ENCODE measurements at regions not wholly inside any gene's neighbourhood (a gene's known extent, or its start where the extent isn't known, plus 50 kb on each side); places are given as distances from the start of the nearest gene placed in this dataset.

DNA sequence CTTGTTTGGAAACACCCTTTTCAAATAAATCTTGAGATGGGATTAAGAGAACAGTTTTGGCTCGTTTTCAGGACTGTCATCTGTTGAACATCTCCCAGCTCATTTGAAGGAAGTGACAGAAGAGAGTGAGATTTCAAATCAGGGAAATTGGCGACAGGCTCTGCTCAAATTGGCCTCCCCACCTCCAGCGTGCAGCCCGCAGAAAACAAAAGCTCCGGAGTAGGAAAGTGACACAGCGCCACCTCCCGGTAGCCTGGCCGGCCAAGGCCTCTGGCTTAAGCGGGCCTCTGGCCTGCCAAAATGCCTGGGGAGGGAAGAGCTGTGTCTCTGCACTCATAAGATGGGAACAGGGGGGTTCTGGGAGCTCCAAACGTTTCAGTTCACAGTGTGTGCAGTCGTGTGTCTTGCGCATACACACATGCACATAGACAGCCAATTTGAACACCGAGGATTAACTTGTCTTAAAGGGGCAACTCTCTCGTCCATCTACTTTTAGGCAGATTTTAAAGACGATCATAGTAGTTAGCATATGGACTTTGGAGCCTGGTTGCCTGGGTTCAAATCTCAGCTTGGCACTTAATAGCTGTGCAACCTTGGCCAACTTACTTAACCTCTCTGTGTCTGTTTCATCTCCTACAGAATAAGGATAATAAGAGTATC is 132.7 kb upstream of the RCN1 start:
- ATAC-seq, result peak; percentile 98
- H3K4me3 ChIP-seq, result no peak overlapping the region
- H3K9me1 ChIP-seq (ENCODE audit: control insufficient read depth, insufficient read depth, low read length), result no peaks in the 10 kb centered on the region
- peak; percentile 70 to 73 (median 72) for DNase-seq (ENCODE audit: extremely low read depth in 1 of 4, low spot score in 3 of 4)
- H3K79me2 ChIP-seq (ENCODE audit: control insufficient read depth, insufficient read depth, low read length), result no peaks in the 10 kb centered on the region
- CTCF ChIA-PET (ENCODE audit: low intra/inter-chr PET ratio), result interaction anchor here (0.6 kb wide), 1 partner anchor 561 kb away, joined by 5 read pairs; no protein-coding TSS in a partner anchor
- in situ Hi-C loops (cut with MboI) (loop anchor here (10.0 kb wide), 1 partner anchor 703 kb away; no protein-coding TSS in a partner anchor), intact Hi-C loops (cut with micrococcal nuclease) (loop anchor here (1.0 to 10.0 kb wide), 4 partner anchors 473 to 851 kb away; no protein-coding TSS in a partner anchor)
- no peaks in the 10 kb centered on the region for H3K36me3 ChIP-seq (ENCODE audit: control insufficient read depth, insufficient read depth, low read length)
- WGBS (ENCODE audit: insufficient coverage, low coverage, missing lambda C conversion rate), result 7% methylated on average over 15 of the region's 15 CpGs
- H4K20me1 ChIP-seq (replicated peaks; ENCODE audit: control insufficient read depth, insufficient read depth, low read length), result no peaks in the 10 kb centered on the region
- H3K9me3 ChIP-seq (replicated peaks; ENCODE audit: control insufficient read depth, insufficient read depth, low read depth, low read length), result no peaks in the 10 kb centered on the region
- peaks cover 0 to 3% of the 10 kb centered on the region in 2 experiments; a peak in 3 of 5 replicates for H3K27me3 ChIP-seq (ENCODE audit: control insufficient read depth in 2 of 2, insufficient read depth in 2 of 2, low read length in 2 of 2)
- BruUV-seq (replicated peaks), result no TSS peak
- POLR2A ChIA-PET, result interaction anchor here (0.6 kb wide), 1 partner anchor 146 kb away, joined by 3 read pairs; no protein-coding TSS in a partner anchor
- H3K27ac ChIP-seq (ENCODE audit: extremely low read depth, low read depth, low read length), result no peak overlapping the region
- peak overlapping the region; percentile 40 for H2AFZ ChIP-seq (ENCODE audit: low read depth, low read length)
- no peak overlapping the region for H3K9ac ChIP-seq (ENCODE audit: insufficient read depth in 1 of 2, low read depth in 2 of 2, low read length in 2 of 2)
- no peaks in the 10 kb centered on the region; a peak in 1 of 5 replicates for H3K4me1 ChIP-seq (replicated peaks in 1 of 2; ENCODE audit: control insufficient read depth in 2 of 2, insufficient read depth in 2 of 2, low read length in 2 of 2)
- FAIRE-seq, result peak; percentile 49
- H3K4me2 ChIP-seq (ENCODE audit: insufficient read depth, low read length), result no peak overlapping the region; the same call in 1 of the 2 replicates
- peak; percentile 54; the same call in 1 of the 2 replicates for TF ChIP-seq STAG1 (CRISPR knock-in tag; IDR thresholded peaks at IDR 0.05; ENCODE audit: borderline replicate concordance)
- TF ChIP-seq, protein P1, sequence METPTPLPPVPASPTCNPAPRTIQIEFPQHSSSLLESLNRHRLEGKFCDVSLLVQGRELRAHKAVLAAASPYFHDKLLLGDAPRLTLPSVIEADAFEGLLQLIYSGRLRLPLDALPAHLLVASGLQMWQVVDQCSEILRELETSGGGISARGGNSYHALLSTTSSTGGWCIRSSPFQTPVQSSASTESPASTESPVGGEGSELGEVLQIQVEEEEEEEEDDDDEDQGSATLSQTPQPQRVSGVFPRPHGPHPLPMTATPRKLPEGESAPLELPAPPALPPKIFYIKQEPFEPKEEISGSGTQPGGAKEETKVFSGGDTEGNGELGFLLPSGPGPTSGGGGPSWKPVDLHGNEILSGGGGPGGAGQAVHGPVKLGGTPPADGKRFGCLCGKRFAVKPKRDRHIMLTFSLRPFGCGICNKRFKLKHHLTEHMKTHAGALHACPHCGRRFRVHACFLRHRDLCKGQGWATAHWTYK (CRISPR knock-in tag; IDR thresholded peaks at IDR 0.05), result no peak
- TF ChIP-seq, protein P2, sequence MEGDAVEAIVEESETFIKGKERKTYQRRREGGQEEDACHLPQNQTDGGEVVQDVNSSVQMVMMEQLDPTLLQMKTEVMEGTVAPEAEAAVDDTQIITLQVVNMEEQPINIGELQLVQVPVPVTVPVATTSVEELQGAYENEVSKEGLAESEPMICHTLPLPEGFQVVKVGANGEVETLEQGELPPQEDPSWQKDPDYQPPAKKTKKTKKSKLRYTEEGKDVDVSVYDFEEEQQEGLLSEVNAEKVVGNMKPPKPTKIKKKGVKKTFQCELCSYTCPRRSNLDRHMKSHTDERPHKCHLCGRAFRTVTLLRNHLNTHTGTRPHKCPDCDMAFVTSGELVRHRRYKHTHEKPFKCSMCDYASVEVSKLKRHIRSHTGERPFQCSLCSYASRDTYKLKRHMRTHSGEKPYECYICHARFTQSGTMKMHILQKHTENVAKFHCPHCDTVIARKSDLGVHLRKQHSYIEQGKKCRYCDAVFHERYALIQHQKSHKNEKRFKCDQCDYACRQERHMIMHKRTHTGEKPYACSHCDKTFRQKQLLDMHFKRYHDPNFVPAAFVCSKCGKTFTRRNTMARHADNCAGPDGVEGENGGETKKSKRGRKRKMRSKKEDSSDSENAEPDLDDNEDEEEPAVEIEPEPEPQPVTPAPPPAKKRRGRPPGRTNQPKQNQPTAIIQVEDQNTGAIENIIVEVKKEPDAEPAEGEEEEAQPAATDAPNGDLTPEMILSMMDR (IDR thresholded peaks at IDR 0.05 in 2 of 3, conservative IDR thresholded peaks at IDR 0.05 in 1 of 3; ENCODE audit: insufficient read depth in 2 of 3, low read depth in 1 of 3, low read length in 3 of 3), result peak; percentile 78 to 90 (median 81)
- peak; percentile 75 for TF ChIP-seq SMC3 (conservative IDR thresholded peaks at IDR 0.05; ENCODE audit: insufficient read depth, low read depth, low read length)
- TF ChIP-seq ZNF175 (CRISPR knock-in tag; IDR thresholded peaks at IDR 0.05; ENCODE audit: low read depth), result no peak
- TF ChIP-seq MAZ (CRISPR knock-in tag; conservative IDR thresholded peaks at IDR 0.05 in 1 of 2, IDR thresholded peaks at IDR 0.05 in 1 of 2), result 0 out of 4 replicates have a peak, but pooled peaks of 1 of the 2 experiments have one; percentile 24
- 0 out of 2 replicates have a peak, but pooled peaks have one; percentile 21 for TF ChIP-seq TCF7 (IDR thresholded peaks at IDR 0.05; ENCODE audit: borderline replicate concordance)
- TF ChIP-seq RBM25 (IDR thresholded peaks at IDR 0.05; ENCODE audit: low read depth, low read length, severe bottlenecking), result peak; percentile 71
- peak; percentile 61 to 83 for TF ChIP-seq RAD21 (CRISPR knock-in tag; conservative IDR thresholded peaks at IDR 0.05 in 1 of 2, IDR thresholded peaks at IDR 0.05 in 1 of 2)
- TF ChIP-seq XRCC5 (IDR thresholded peaks at IDR 0.05; ENCODE audit: low read depth, low read length), result peak; percentile 40; the same call in 1 of the 2 replicates
- TF ChIP-seq, protein P3, sequence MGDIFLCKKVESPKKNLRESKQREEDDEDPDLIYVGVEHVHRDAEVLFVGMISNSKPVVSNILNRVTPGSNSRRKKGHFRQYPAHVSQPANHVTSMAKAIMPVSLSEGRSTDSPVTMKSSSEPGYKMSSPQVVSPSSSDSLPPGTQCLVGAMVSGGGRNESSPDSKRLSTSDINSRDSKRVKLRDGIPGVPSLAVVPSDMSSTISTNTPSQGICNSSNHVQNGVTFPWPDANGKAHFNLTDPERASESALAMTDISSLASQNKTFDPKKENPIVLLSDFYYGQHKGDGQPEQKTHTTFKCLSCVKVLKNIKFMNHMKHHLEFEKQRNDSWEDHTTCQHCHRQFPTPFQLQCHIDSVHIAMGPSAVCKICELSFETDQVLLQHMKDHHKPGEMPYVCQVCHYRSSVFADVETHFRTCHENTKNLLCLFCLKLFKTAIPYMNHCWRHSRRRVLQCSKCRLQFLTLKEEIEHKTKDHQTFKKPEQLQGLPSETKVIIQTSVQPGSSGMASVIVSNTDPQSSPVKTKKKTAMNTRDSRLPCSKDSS (IDR thresholded peaks at IDR 0.05; ENCODE audit: low read depth, partially characterized antibody), result no peak
- TF ChIP-seq, protein P4, sequence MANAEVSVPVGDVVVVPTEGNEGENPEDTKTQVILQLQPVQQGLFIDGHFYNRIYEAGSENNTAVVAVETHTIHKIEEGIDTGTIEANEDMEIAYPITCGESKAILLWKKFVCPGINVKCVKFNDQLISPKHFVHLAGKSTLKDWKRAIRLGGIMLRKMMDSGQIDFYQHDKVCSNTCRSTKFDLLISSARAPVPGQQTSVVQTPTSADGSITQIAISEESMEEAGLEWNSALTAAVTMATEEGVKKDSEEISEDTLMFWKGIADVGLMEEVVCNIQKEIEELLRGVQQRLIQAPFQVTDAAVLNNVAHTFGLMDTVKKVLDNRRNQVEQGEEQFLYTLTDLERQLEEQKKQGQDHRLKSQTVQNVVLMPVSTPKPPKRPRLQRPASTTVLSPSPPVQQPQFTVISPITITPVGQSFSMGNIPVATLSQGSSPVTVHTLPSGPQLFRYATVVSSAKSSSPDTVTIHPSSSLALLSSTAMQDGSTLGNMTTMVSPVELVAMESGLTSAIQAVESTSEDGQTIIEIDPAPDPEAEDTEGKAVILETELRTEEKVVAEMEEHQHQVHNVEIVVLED (CRISPR knock-in tag; IDR thresholded peaks at IDR 0.05), result no peak
- peak; percentile 29; the same call in 1 of the 2 replicates for TF ChIP-seq KLF16 (IDR thresholded peaks at IDR 0.05)
